Upper lobe of left lung (tissue), 6 donors: ENCODE measurements at regions not wholly inside any gene's neighbourhood (a gene's known extent, or its start where the extent isn't known, plus 50 kb on each side); places are given as distances from the start of the nearest gene placed in this dataset.

ENCODE experiments used
- ATAC-seq, 2 donors: fragments of 200-7000 bp; cut with Tn5 transposase; one replicate each; pipeline ENCODE4 v1.9.1; 2022; ENCODE audit warnings: mild to moderate bottlenecking in 2 of 2, moderate library complexity in 2 of 2; ENCODE audit not compliant: low FRiP score in 2 of 2
- DNase-seq, 2 donors: peaks; one replicate each; pipeline ENCODE4 v3.0.0-alpha.2; 2019 to 2020
- H3K27ac ChIP-seq, 4 donors: fragments of 200-600 bp; sonication (generic); one replicate each; pipeline ENCODE4 v1.5.1; 2016 to 2019
- H3K27me3 ChIP-seq, 4 donors: fragments of 200-600 bp; sonication (generic); one replicate each; pipeline ENCODE4 v1.5.1; 2017 to 2019
- H3K36me3 ChIP-seq, 4 donors: fragments of 200-600 bp; sonication (generic); one replicate each; pipeline ENCODE4 v1.5.1; 2016 to 2019
- H3K4me1 ChIP-seq, 4 donors: fragments of 200-600 bp; sonication (generic); one replicate each; pipeline ENCODE4 v1.5.1; 2018 to 2019
- H3K4me3 ChIP-seq, 4 donors: fragments of 200-600 bp; sonication (generic); one replicate each; pipeline ENCODE4 v1.5.1; 2017 to 2019; ENCODE audit warnings: mild to moderate bottlenecking in 2 of 4, moderate library complexity in 1 of 4
- H3K9me3 ChIP-seq, 4 donors: fragments of 200-600 bp; sonication (generic); one replicate each; pipeline ENCODE4 v1.5.1; 2018 to 2019
- EP300 ChIP-seq, 4 donors: sonication (generic); formaldehyde crosslinking; IDR thresholded peaks; one replicate each; pipeline ENCODE4 v1.5.1; 2017; ENCODE audit warnings: antibody characterized with exemption in 4 of 4, control low read depth in 2 of 4
- POLR2A ChIP-seq, 4 donors: fragments of 450-650 bp; IDR thresholded peaks; one replicate each; pipeline ENCODE4 v1.5.1; 2016 to 2017; ENCODE audit warnings: antibody characterized with exemption in 4 of 4, mild to moderate bottlenecking in 2 of 4
- POLR2AphosphoS5 ChIP-seq, 2 donors: sonication (generic); formaldehyde crosslinking; IDR thresholded peaks; one replicate each; pipeline ENCODE4 v1.5.1; 2017; ENCODE audit warnings: antibody characterized with exemption in 2 of 2
- WGBS, 2 donors: methylation state at CpG; one replicate each; pipeline ENCODE4 v1.1.5; 2017 to 2018; 5-methylcytosine and 5-hydroxymethylcytosine counted together
- TF ChIP-seq, protein P1 (sequence below), 6 experiments: fragments of 450-650 bp in 4 of 6; fragments of 200-600 bp in 2 of 6; sonication (generic) in 2 of 6; IDR thresholded peaks; one replicate each; pipeline ENCODE4 v1.5.1; 2016 to 2019; ENCODE audit warnings: antibody characterized with exemption in 6 of 6
- donor health status: DM: no; HTN: no; CAD: no; lungs with moderate emphysema.
- donor health status: DM: no; HTN: yes; CAD: no; lungs with severe emphysema.

- DNase-seq: no peak
- no peak overlapping the region for H3K4me3 ChIP-seq
- WGBS, 2 donors: 68 to 89% methylated on average over 1 of the region's 1 CpG
- no peaks in the 10 kb centered on the region for H3K36me3 ChIP-seq
- no peaks in the 10 kb centered on the region for H3K9me3 ChIP-seq
- no peaks in the 10 kb centered on the region for H3K4me1 ChIP-seq
- no peak overlapping the region for H3K27ac ChIP-seq
- TF ChIP-seq EP300 (IDR thresholded peaks at IDR 0.05) (no peak), POLR2AphosphoS5 (IDR thresholded peaks at IDR 0.05) (no peak), POLR2A (IDR thresholded peaks at IDR 0.05) (no peak)
- TF ChIP-seq, protein P1, sequence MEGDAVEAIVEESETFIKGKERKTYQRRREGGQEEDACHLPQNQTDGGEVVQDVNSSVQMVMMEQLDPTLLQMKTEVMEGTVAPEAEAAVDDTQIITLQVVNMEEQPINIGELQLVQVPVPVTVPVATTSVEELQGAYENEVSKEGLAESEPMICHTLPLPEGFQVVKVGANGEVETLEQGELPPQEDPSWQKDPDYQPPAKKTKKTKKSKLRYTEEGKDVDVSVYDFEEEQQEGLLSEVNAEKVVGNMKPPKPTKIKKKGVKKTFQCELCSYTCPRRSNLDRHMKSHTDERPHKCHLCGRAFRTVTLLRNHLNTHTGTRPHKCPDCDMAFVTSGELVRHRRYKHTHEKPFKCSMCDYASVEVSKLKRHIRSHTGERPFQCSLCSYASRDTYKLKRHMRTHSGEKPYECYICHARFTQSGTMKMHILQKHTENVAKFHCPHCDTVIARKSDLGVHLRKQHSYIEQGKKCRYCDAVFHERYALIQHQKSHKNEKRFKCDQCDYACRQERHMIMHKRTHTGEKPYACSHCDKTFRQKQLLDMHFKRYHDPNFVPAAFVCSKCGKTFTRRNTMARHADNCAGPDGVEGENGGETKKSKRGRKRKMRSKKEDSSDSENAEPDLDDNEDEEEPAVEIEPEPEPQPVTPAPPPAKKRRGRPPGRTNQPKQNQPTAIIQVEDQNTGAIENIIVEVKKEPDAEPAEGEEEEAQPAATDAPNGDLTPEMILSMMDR (IDR thresholded peaks at IDR 0.05): no peak
- ATAC-seq: no peak
- H3K27me3 ChIP-seq: no peaks in the 10 kb centered on the region
Observed at GRCh38 chr1:55947446-55947845, 631.9 kb downstream of the PLPP3 start.

GRCh38 chr1:55943721-55944435 is 635.5 kb downstream of the PLPP3 start:
- Histone ChIP-seq H3K27ac (no peak overlapping the region), H3K27me3 (no peaks in the 10 kb centered on the region), H3K4me1 (no peaks in the 10 kb centered on the region), H3K9me3 (no peaks in the 10 kb centered on the region), H3K4me3 (no peak overlapping the region), H3K36me3 (no peaks in the 10 kb centered on the region)
- DNase-seq: no peak
- no peak for ATAC-seq
- whole genome bisulfite sequencing, 2 donors: 55 to 64% methylated on average over 8 of the region's 8 CpGs
- TF ChIP-seq, protein P1 (IDR thresholded peaks at IDR 0.05): no peak
- TF ChIP-seq POLR2AphosphoS5 (IDR thresholded peaks at IDR 0.05) (no peak), POLR2A (IDR thresholded peaks at IDR 0.05) (no peak), EP300 (IDR thresholded peaks at IDR 0.05) (no peak)

DNA sequence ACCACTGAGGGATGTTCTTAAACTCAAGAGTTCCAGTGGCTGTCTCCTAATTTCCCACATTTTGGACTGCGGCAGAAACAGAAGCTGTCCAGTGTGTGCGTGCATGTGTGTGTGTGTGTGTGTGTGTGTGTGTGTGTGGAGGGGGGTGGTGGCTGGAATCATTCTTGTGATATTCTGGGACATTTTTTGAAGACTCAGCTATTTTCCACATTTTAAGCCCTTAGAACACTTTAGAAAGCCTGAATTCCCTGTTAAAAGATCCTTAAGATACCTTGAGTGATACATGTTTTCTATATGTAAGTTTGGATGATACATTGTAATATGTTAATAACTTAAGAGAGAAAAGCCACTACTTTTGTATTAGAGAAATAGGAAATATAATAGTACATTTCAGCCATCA is 636.4 kb downstream of the PLPP3 start:
- no peaks in the 10 kb centered on the region for H3K9me3 ChIP-seq
- 78 to 94% methylated on average over 2 of the region's 2 CpGs for WGBS, 2 donors
- no peak overlapping the region for H3K27ac ChIP-seq
- no peaks in the 10 kb centered on the region for H3K36me3 ChIP-seq
- TF ChIP-seq EP300 (IDR thresholded peaks at IDR 0.05) (no peak), POLR2AphosphoS5 (IDR thresholded peaks at IDR 0.05) (no peak), POLR2A (IDR thresholded peaks at IDR 0.05) (no peak)
- TF ChIP-seq, protein P1 (IDR thresholded peaks at IDR 0.05): no peak
- no peak for ATAC-seq
- H3K4me1 ChIP-seq: no peaks in the 10 kb centered on the region
- no peak for DNase-seq
- no peaks in the 10 kb centered on the region for H3K27me3 ChIP-seq
- no peak overlapping the region for H3K4me3 ChIP-seq

DNA sequence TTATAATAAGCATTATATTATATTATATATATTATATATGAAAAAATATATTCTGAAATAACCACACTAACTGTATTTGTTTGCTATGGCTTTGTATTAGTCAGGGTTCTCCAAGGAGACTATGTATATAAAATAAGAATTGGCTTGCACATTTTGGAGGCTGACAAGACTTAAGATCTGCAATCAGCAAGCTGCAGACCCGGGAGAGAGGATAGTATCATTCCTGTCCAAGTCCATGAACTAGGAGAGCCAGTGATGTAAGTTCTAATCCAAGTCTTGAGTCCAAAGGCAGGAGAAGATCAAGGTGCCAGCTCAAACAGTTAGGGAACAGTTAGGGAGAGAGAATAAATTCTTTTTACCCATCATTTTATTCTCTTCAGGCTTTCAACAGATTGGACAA is 639.5 kb downstream of the PLPP3 start:
- Histone ChIP-seq H3K27ac (no peak overlapping the region), H3K9me3 (no peaks in the 10 kb centered on the region), H3K4me3 (no peak overlapping the region), H3K36me3 (no peaks in the 10 kb centered on the region), H3K27me3 (no peaks in the 10 kb centered on the region), H3K4me1 (no peaks in the 10 kb centered on the region)
- no peak for TF ChIP-seq EP300 (IDR thresholded peaks at IDR 0.05)
- no peak for TF ChIP-seq POLR2A (IDR thresholded peaks at IDR 0.05)
- TF ChIP-seq POLR2AphosphoS5 (IDR thresholded peaks at IDR 0.05): no peak
- TF ChIP-seq, protein P1 (IDR thresholded peaks at IDR 0.05): no peak
- 75 to 83% methylated on average over 1 of the region's 1 CpG for WGBS, 2 donors
- DNase-seq: no peak
- ATAC-seq: no peak

DNA sequence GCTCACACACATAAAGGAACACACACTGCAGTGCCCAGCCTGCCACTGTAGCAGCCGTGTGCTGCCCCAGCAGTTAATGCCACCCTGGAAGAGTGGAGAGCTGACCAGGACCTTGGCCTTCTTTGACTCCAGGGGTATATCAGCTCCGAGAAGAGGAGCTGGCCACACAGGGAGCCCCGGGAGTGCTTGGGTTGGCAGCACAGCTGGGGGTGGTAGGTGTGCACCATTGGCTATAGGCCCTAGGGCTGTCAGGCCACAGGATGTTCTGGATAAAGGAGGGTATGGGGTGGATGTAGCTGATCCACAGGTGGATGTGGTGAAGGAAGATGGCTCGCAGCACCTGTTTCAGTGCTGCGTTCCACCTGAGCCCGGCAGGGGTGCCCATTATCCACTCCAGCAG is 640.5 kb downstream of the PLPP3 start:
- H3K4me3 ChIP-seq: no peak overlapping the region
- 85 to 89% methylated on average over 4 to 6 of the region's 6 CpGs for WGBS, 2 donors
- no peak for DNase-seq
- H3K9me3 ChIP-seq: no peaks in the 10 kb centered on the region
- H3K27me3 ChIP-seq: no peaks in the 10 kb centered on the region
- peak in 1 of 2 donors; percentile 11 for ATAC-seq
- H3K4me1 ChIP-seq: no peaks in the 10 kb centered on the region
- no peak overlapping the region for H3K27ac ChIP-seq
- no peaks in the 10 kb centered on the region for H3K36me3 ChIP-seq
- TF ChIP-seq EP300 (IDR thresholded peaks at IDR 0.05) (no peak), POLR2A (IDR thresholded peaks at IDR 0.05) (no peak), POLR2AphosphoS5 (IDR thresholded peaks at IDR 0.05) (no peak)
- TF ChIP-seq, protein P1 (IDR thresholded peaks at IDR 0.05): no peak
